WTC11 (cell line): ENCODE measurements at regions not wholly inside any gene's neighbourhood (a gene's known extent, or its start where the extent isn't known, plus 50 kb on each side); places are given as distances from the start of the nearest gene placed in this dataset.

ENCODE experiments used
- ATF3 ChIP-seq: sonication (generic); formaldehyde crosslinking; conservative IDR thresholded peaks from 2 replicates; pipeline ENCODE4 v1.8.1; 2022; ENCODE audit warnings: mild to moderate bottlenecking, missing genetic modification reagents
- CTCF ChIP-seq: fragments of 200-600 bp; IDR thresholded peaks from 2 replicates; pipeline ENCODE4 v1.8.0; 2022; ENCODE audit warnings: antibody characterized with exemption
- E2F5 ChIP-seq: sonication (generic); formaldehyde crosslinking; IDR thresholded peaks from 2 replicates; pipeline ENCODE4 v1.8.1; 2022; ENCODE audit warnings: mild to moderate bottlenecking, moderate library complexity, missing genetic modification reagents
- GRHL2 ChIP-seq: fragments of 250-450 bp; sonication (Bioruptor Pico); IDR thresholded peaks from 2 replicates; pipeline ENCODE4 v1.8.0; 2022; ENCODE audit warnings: mild to moderate bottlenecking, moderate library complexity; ENCODE audit not compliant: insufficient replicate concordance, severe bottlenecking
- MAX ChIP-seq: sonication (generic); formaldehyde crosslinking; IDR thresholded peaks from 2 replicates; pipeline ENCODE4 v1.8.0; 2022; ENCODE audit warnings: mild to moderate bottlenecking, missing genetic modification reagents
- NFE2L1 ChIP-seq: sonication (generic); formaldehyde crosslinking; IDR thresholded peaks from 2 replicates; pipeline ENCODE4 v1.8.1; 2023; ENCODE audit warnings: missing genetic modification reagents
- USF2 ChIP-seq: sonication (generic); formaldehyde crosslinking; IDR thresholded peaks from 2 replicates; pipeline ENCODE4 v1.8.1; 2023; ENCODE audit warnings: mild to moderate bottlenecking, missing genetic modification reagents, moderate library complexity
- ZBTB21 ChIP-seq: sonication (generic); formaldehyde crosslinking; IDR thresholded peaks from 2 replicates; pipeline ENCODE4 v1.8.1; 2023; ENCODE audit warnings: mild to moderate bottlenecking, missing genetic modification reagents, borderline replicate concordance

- TF ChIP-seq CTCF: no peak
- no peak for TF ChIP-seq E2F5
- no peak for TF ChIP-seq ZBTB21 (CRISPR knock-in tag)
- TF ChIP-seq USF2 (CRISPR knock-in tag): no peak
- TF ChIP-seq NFE2L1 (CRISPR knock-in tag): no peak
- TF ChIP-seq ATF3: no peak
- TF ChIP-seq GRHL2 (CRISPR knock-in tag): no peak
- no peak for TF ChIP-seq MAX (CRISPR knock-in tag)
Measured at GRCh38 chr2:516131-516530, 161.1 kb downstream of the TMEM18 start.
